ENCODE measurements at regions not wholly inside any gene's neighbourhood (a gene's known extent, or its start where the extent isn't known, plus 50 kb on each side); places are given as distances from the start of the nearest gene placed in this dataset.

DNA sequence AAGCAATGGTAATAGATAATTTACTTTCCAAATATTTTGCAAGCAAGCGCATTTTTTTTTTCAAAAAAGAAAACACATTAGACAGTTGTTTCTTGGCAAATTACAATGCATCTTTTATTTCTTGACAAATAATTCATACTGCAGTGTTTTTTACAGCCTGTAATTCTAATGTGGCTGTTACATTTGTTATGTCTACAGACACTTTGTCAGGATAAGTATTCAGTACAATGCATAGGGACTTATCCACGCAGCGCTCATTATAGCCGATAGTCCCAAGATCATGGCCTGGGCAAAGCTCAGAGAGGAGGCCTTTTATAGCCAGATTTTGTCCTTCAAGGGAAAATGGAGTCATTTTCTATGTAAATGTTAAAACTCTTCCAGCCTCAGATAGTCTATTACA lies 123.0 kb upstream of the FANCL start:
- TF ChIP-seq, protein P1, sequence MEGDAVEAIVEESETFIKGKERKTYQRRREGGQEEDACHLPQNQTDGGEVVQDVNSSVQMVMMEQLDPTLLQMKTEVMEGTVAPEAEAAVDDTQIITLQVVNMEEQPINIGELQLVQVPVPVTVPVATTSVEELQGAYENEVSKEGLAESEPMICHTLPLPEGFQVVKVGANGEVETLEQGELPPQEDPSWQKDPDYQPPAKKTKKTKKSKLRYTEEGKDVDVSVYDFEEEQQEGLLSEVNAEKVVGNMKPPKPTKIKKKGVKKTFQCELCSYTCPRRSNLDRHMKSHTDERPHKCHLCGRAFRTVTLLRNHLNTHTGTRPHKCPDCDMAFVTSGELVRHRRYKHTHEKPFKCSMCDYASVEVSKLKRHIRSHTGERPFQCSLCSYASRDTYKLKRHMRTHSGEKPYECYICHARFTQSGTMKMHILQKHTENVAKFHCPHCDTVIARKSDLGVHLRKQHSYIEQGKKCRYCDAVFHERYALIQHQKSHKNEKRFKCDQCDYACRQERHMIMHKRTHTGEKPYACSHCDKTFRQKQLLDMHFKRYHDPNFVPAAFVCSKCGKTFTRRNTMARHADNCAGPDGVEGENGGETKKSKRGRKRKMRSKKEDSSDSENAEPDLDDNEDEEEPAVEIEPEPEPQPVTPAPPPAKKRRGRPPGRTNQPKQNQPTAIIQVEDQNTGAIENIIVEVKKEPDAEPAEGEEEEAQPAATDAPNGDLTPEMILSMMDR (IDR thresholded peaks at IDR 0.05), result no peak
- no peak for TF ChIP-seq POLR2A (IDR thresholded peaks at IDR 0.05)
